ENCODE measurements at regions not wholly inside any gene's neighbourhood (a gene's known extent, or its start where the extent isn't known, plus 50 kb on each side); places are given as distances from the start of the nearest gene placed in this dataset.

DNA sequence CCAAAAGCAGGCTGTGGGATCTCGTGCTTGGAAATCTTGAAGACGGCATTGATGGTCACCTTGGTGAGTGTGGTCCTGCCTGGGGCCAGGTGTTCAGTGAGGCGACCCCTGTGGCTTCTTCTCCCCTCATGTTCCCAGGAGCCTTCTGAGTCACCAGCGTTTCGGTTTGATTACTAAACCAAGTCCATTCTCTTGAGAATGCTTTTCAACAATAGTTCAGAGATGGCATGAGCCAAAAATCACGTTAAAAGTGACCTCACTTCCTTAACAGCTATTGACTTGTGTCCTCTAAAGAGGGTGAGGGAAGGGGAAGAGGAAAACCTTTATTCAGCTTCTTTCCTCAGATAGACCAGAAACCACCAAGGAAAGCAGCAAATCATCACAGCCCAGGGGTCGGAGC lies 315.2 kb downstream of the GATA3 start:
- Mint-ChIP-seq H3K27me3 (ENCODE audit: insufficient read depth, unreplicated experiment) (no peaks in the 10 kb centered on the region), H3K27ac (ENCODE audit: unreplicated experiment) (no peak overlapping the region), H3K4me3 (ENCODE audit: unreplicated experiment) (no peak overlapping the region), H3K36me3 (ENCODE audit: insufficient read depth, unreplicated experiment) (peaks cover 14% of the 10 kb centered on the region), H3K9me3 (ENCODE audit: unreplicated experiment) (peaks cover 9% of the 10 kb centered on the region), H3K4me1 (ENCODE audit: low read depth, unreplicated experiment) (peaks cover 14% of the 10 kb centered on the region)
- intact Hi-C loops (cut with micrococcal nuclease; ENCODE audit: unreplicated experiment), result loop anchor here (5.0 kb wide), 6 partner anchors 103 to 827 kb away; no protein-coding TSS in a partner anchor
- ChIA-PET POLR2A (no interaction called here), CTCF (interaction anchor here (0.5 to 0.7 kb wide), 3 partner anchors 279 to 497 kb away, joined by 3 to 8 read pairs (median 3); no protein-coding TSS in a partner anchor)
- BruUV-seq (replicated peaks), result no TSS peak
- TF ChIP-seq CTCF (IDR thresholded peaks at IDR 0.05; ENCODE audit: insufficient read depth in 1 of 2, low read depth in 1 of 2, low read length in 1 of 2, severe bottlenecking in 1 of 2, unreplicated experiment in 1 of 2), result no peak
- peaks cover 19% of the 10 kb centered on the region for H3K4me1 ChIP-seq
- no peaks in the 10 kb centered on the region for H3K27me3 ChIP-seq (replicated peaks; ENCODE audit: control insufficient read depth, insufficient read depth, low read length)
- no peaks in the 10 kb centered on the region for H3K36me3 ChIP-seq (ENCODE audit: control insufficient read depth, insufficient read depth, low read length)
- no peak overlapping the region for H3K4me3 ChIP-seq (ENCODE audit: low read depth, low read length)
- no peaks in the 10 kb centered on the region; the same call in 1 of the 2 replicates for H3K9me3 ChIP-seq
- no peak for DNase-seq

DNA sequence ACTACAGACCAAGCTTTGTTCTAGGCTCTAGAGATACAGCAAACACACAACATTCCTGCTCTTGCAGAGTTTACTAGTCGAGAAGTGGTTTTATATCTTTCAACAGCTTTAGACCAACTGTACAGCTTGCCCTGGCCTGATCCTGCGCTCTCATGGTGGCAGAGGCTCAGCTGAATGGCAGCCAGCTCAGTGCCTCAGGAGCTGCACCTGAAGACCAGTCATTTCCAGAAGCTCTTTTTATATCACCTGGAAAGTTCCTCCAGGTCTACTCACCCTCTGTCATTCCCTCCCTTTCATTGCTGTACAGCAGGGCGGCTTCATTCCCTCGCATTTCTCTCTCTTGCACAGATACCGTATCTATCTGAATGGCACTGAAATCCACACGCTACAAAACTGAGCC lies 319.8 kb downstream of the GATA3 start:
- POLR2A ChIA-PET, result no interaction called here
- peaks cover 18% of the 10 kb centered on the region for H3K4me1 ChIP-seq
- CTCF ChIA-PET, result no interaction called here
- no peak for TF ChIP-seq CTCF (IDR thresholded peaks at IDR 0.05; ENCODE audit: insufficient read depth in 1 of 2, low read depth in 1 of 2, low read length in 1 of 2, severe bottlenecking in 1 of 2, unreplicated experiment in 1 of 2)
- no peaks in the 10 kb centered on the region for H3K27me3 Mint-ChIP-seq (ENCODE audit: insufficient read depth, unreplicated experiment)
- H3K27ac Mint-ChIP-seq (ENCODE audit: unreplicated experiment), result no peak overlapping the region
- H3K4me3 Mint-ChIP-seq (ENCODE audit: unreplicated experiment), result no peak overlapping the region
- H3K27me3 ChIP-seq (replicated peaks; ENCODE audit: control insufficient read depth, insufficient read depth, low read length), result no peaks in the 10 kb centered on the region
- no peak for DNase-seq
- no peaks in the 10 kb centered on the region for H3K36me3 Mint-ChIP-seq (ENCODE audit: insufficient read depth, unreplicated experiment)
- H3K9me3 Mint-ChIP-seq (ENCODE audit: unreplicated experiment), result peaks cover 9% of the 10 kb centered on the region
- peaks cover 17% of the 10 kb centered on the region for H3K4me1 Mint-ChIP-seq (ENCODE audit: low read depth, unreplicated experiment)
- intact Hi-C loops (cut with micrococcal nuclease; ENCODE audit: unreplicated experiment), result no loop called here
- no peaks in the 10 kb centered on the region for H3K9me3 ChIP-seq
- BruUV-seq (replicated peaks), result no TSS peak
- H3K36me3 ChIP-seq (ENCODE audit: control insufficient read depth, insufficient read depth, low read length), result no peaks in the 10 kb centered on the region
- no peak overlapping the region for H3K4me3 ChIP-seq (ENCODE audit: low read depth, low read length)

DNA sequence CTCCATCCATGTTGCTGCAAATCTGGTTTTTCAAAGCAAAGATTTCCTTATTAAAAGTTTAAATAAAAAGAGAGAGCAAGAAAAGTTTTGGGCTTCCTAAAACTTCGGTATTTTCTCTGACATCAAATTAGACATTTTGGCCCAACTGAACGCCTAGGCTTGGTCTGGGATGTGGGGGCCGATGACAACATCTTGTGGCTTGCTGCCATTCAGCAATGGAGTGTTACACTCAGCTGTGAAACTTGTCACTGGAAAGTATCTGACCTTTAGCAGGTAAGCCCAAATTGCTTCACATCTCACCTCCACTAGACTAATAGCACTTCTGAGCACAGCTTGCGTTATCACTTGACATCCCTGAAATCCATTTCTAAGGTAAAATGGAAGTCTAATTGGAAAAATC lies 320.6 kb downstream of the GATA3 start:
- no peaks in the 10 kb centered on the region for H3K36me3 Mint-ChIP-seq (ENCODE audit: insufficient read depth, unreplicated experiment)
- DNase-seq, result no peak
- peaks cover 25% of the 10 kb centered on the region for H3K4me1 ChIP-seq
- H3K27me3 ChIP-seq (replicated peaks; ENCODE audit: control insufficient read depth, insufficient read depth, low read length), result no peaks in the 10 kb centered on the region
- no peak overlapping the region for H3K4me3 ChIP-seq (ENCODE audit: low read depth, low read length)
- ChIA-PET POLR2A (interaction anchor here (0.7 kb wide), 1 partner anchor 557 kb away, joined by 3 read pairs; no protein-coding TSS in a partner anchor), CTCF (no interaction called here)
- peaks cover 9% of the 10 kb centered on the region for H3K9me3 Mint-ChIP-seq (ENCODE audit: unreplicated experiment)
- no TSS peak for BruUV-seq (replicated peaks)
- H3K4me3 Mint-ChIP-seq (ENCODE audit: unreplicated experiment), result no peak overlapping the region
- peak overlapping the region; percentile 66 for H3K27ac Mint-ChIP-seq (ENCODE audit: unreplicated experiment)
- intact Hi-C loops (cut with micrococcal nuclease; ENCODE audit: unreplicated experiment), result no loop called here
- no peaks in the 10 kb centered on the region for H3K27me3 Mint-ChIP-seq (ENCODE audit: insufficient read depth, unreplicated experiment)
- no peaks in the 10 kb centered on the region for H3K36me3 ChIP-seq (ENCODE audit: control insufficient read depth, insufficient read depth, low read length)
- peaks cover 24% of the 10 kb centered on the region for H3K4me1 Mint-ChIP-seq (ENCODE audit: low read depth, unreplicated experiment)
- H3K9me3 ChIP-seq, result no peaks in the 10 kb centered on the region
- no peak for TF ChIP-seq CTCF (IDR thresholded peaks at IDR 0.05; ENCODE audit: insufficient read depth in 1 of 2, low read depth in 1 of 2, low read length in 1 of 2, severe bottlenecking in 1 of 2, unreplicated experiment in 1 of 2)
